ENCODE measurements at regions not wholly inside any gene's neighbourhood (a gene's known extent, or its start where the extent isn't known, plus 50 kb on each side); places are given as distances from the start of the nearest gene placed in this dataset.

DNA sequence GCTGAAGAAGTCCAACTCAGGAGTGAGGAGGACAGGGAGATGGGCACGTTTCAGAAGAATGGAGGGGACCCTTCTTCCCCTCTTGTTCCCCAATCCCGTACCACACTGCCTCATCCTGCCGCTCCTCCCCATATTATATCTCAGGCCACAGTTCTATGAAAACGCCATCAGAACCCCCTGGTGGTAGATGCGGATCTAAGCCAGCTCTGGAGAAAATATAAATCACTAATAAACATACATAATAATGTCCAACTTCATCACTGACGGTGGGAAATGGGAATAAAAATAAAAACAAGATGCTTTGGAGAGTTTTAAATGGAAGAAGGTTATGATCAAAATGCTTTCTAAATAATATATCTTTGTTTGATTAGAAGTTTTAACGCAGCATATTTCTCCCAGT is 400.3 kb downstream of the CADM1 start:
- Histone ChIP-seq H3K36me3 (replicated peaks) (no peaks in the 10 kb centered on the region), H3K27ac (no peak overlapping the region), H3K27me3 (replicated peaks) (no peaks in the 10 kb centered on the region), H3K4me3 (ENCODE audit: low read depth, low read length) (no peak overlapping the region)
- TF ChIP-seq CTCF (IDR thresholded peaks at IDR 0.05; ENCODE audit: low read depth, low read length, missing control alignments), result no peak
- DNase-seq, result no peak
- in situ Hi-C loops (cut with HindIII; ENCODE audit: low pct_ligation_motif_present, low sequenced_read_pairs), result no loop called here

GRCh38 chr11:115104851-115105453 is 399.3 kb downstream of the CADM1 start:
- no peaks in the 10 kb centered on the region for H3K36me3 ChIP-seq (replicated peaks)
- no peak overlapping the region for H3K4me3 ChIP-seq (ENCODE audit: low read depth, low read length)
- DNase-seq, result no peak
- no peak overlapping the region for H3K27ac ChIP-seq
- no peaks in the 10 kb centered on the region for H3K27me3 ChIP-seq (replicated peaks)
- in situ Hi-C loops (cut with HindIII; ENCODE audit: low pct_ligation_motif_present, low sequenced_read_pairs), result no loop called here
- TF ChIP-seq CTCF (IDR thresholded peaks at IDR 0.05; ENCODE audit: low read depth, low read length, missing control alignments), result no peak

DNA sequence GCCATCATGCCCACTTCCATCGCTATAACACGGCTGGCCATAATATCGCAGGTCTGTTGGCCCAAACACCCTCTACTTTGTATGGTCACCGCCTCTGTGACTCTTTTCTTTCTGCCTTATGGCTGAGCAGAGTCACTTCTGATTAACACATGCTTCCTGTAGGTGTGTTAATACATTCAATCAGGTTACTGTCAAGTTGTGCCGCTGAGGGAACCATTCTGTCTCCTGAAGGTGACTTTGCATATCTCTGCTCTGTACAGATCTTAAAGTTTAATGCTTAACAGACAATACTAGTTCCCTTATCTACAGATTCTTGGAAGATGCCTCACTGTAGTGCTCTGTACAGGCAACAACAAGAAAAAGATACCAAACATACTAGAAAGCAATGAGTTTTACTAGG is 393.1 kb downstream of the CADM1 start:
- TF ChIP-seq CTCF (IDR thresholded peaks at IDR 0.05; ENCODE audit: low read depth, low read length, missing control alignments), result no peak
- no peak for DNase-seq
- in situ Hi-C loops (cut with HindIII; ENCODE audit: low pct_ligation_motif_present, low sequenced_read_pairs), result no loop called here
- no peaks in the 10 kb centered on the region for H3K27me3 ChIP-seq (replicated peaks)
- no peak overlapping the region for H3K4me3 ChIP-seq (ENCODE audit: low read depth, low read length)
- no peak overlapping the region for H3K27ac ChIP-seq
- H3K36me3 ChIP-seq (replicated peaks), result no peaks in the 10 kb centered on the region

- in situ Hi-C loops (cut with HindIII; ENCODE audit: low pct_ligation_motif_present, low sequenced_read_pairs), result no loop called here
- no peaks in the 10 kb centered on the region for H3K36me3 ChIP-seq (replicated peaks)
- H3K27ac ChIP-seq, result no peak overlapping the region
- H3K27me3 ChIP-seq (replicated peaks), result no peaks in the 10 kb centered on the region
- H3K4me3 ChIP-seq (ENCODE audit: low read depth, low read length), result no peak overlapping the region
- DNase-seq, result no peak
- TF ChIP-seq CTCF (IDR thresholded peaks at IDR 0.05; ENCODE audit: low read depth, low read length, missing control alignments), result no peak
Observed at GRCh38 chr11:115112754-115113153, 391.5 kb downstream of the CADM1 start.

- no peak for TF ChIP-seq CTCF (IDR thresholded peaks at IDR 0.05; ENCODE audit: low read depth, low read length, missing control alignments)
- Histone ChIP-seq H3K27me3 (replicated peaks) (no peaks in the 10 kb centered on the region), H3K36me3 (replicated peaks) (no peaks in the 10 kb centered on the region), H3K27ac (no peak overlapping the region), H3K4me3 (ENCODE audit: low read depth, low read length) (no peak overlapping the region)
- DNase-seq, result no peak
- in situ Hi-C loops (cut with HindIII; ENCODE audit: low pct_ligation_motif_present, low sequenced_read_pairs), result no loop called here
Observed at GRCh38 chr11:115117956-115118493, 386.2 kb downstream of the CADM1 start.

- DNase-seq, result no peak
- Histone ChIP-seq H3K27me3 (replicated peaks) (no peaks in the 10 kb centered on the region), H3K27ac (no peak overlapping the region), H3K36me3 (replicated peaks) (no peaks in the 10 kb centered on the region), H3K4me3 (ENCODE audit: low read depth, low read length) (no peak overlapping the region)
- no peak for TF ChIP-seq CTCF (IDR thresholded peaks at IDR 0.05; ENCODE audit: low read depth, low read length, missing control alignments)
- in situ Hi-C loops (cut with HindIII; ENCODE audit: low pct_ligation_motif_present, low sequenced_read_pairs), result no loop called here
Observed at GRCh38 chr11:115119146-115119545, 385.1 kb downstream of the CADM1 start.

All from brain microvascular endothelial cell (primary cell).